ENCODE measurements at regions not wholly inside any gene's neighbourhood (a gene's known extent, or its start where the extent isn't known, plus 50 kb on each side); places are given as distances from the start of the nearest gene placed in this dataset.

DNA sequence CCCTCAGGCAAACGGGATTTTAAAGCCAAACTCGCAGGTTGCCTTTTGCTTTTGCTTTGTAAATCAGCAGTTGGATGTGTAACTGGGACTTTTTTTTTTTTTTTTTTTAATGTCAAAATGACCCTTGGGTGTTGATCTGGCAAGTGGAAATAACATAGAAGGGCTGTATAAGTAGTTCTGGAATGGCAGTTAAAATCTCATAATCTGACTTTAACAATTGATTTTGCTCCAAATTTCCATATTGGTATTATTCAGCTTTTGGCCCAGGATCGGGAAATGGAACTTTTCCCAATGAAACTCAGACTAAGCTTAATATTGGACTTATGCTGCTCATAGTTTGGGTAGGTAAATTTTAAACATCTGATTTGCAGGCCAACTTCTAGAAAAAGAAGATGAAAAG, 346.8 kb upstream of the NUDT12 start:
- DNase-seq: no peak
- no peaks in the 10 kb centered on the region for H3K4me1 ChIP-seq
- no peaks in the 10 kb centered on the region for H3K36me3 ChIP-seq
- intact Hi-C loops (cut with micrococcal nuclease): no loop called here
- H3K27ac ChIP-seq (replicated peaks): no peak overlapping the region
- no peak overlapping the region for H3K4me3 ChIP-seq
- TF ChIP-seq, protein P1, sequence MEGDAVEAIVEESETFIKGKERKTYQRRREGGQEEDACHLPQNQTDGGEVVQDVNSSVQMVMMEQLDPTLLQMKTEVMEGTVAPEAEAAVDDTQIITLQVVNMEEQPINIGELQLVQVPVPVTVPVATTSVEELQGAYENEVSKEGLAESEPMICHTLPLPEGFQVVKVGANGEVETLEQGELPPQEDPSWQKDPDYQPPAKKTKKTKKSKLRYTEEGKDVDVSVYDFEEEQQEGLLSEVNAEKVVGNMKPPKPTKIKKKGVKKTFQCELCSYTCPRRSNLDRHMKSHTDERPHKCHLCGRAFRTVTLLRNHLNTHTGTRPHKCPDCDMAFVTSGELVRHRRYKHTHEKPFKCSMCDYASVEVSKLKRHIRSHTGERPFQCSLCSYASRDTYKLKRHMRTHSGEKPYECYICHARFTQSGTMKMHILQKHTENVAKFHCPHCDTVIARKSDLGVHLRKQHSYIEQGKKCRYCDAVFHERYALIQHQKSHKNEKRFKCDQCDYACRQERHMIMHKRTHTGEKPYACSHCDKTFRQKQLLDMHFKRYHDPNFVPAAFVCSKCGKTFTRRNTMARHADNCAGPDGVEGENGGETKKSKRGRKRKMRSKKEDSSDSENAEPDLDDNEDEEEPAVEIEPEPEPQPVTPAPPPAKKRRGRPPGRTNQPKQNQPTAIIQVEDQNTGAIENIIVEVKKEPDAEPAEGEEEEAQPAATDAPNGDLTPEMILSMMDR (IDR thresholded peaks at IDR 0.05; ENCODE audit: borderline replicate concordance): no peak
- H3K9me3 ChIP-seq (replicated peaks): peaks cover 4% of the 10 kb centered on the region
- H3K27me3 ChIP-seq (ENCODE audit: low read depth): no peaks in the 10 kb centered on the region

DNA sequence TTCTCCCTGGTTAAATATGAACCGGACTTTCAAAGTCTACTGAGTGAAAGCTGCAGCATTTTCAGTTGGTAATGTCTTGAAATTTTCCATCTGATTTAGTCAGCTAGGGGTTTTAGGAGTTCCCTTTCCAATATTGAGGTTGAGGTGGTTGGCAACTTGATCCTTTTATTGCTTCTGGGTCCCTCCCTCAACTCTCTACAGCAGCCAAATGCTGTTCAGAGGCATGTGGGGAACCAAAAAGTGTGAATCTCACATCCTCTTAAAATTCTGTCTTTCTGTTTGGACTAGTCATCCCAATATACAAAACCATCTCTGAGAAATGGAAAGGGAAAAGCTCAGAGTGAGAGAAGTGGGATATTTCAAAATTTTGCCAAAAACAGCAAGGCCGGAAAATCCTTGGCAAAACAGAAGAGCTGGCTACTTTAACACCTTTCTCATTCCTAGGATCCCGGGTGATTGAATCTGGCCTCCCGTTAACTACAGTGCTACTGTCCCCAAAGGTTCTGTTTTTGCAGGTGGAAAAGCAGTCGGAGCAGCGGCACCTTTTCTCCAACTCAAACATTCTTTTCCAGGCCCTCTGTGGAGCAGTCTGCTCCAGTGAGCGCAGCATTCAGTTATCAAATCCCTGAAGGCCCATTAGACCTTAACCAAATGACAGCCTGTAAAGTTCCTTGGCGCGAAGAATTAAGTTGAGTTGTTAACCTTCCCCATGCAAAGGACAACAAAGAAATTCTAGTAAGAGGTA, 345.9 kb upstream of the NUDT12 start:
- H3K4me1 ChIP-seq: no peaks in the 10 kb centered on the region
- no peak overlapping the region for H3K27ac ChIP-seq (replicated peaks)
- H3K9me3 ChIP-seq (replicated peaks): peaks cover 13% of the 10 kb centered on the region
- TF ChIP-seq, protein P1 (IDR thresholded peaks at IDR 0.05; ENCODE audit: borderline replicate concordance): no peak
- DNase-seq: no peak
- H3K4me3 ChIP-seq: no peak overlapping the region
- H3K27me3 ChIP-seq (ENCODE audit: low read depth): no peaks in the 10 kb centered on the region
- H3K36me3 ChIP-seq: no peaks in the 10 kb centered on the region
- intact Hi-C loops (cut with micrococcal nuclease): no loop called here

DNA sequence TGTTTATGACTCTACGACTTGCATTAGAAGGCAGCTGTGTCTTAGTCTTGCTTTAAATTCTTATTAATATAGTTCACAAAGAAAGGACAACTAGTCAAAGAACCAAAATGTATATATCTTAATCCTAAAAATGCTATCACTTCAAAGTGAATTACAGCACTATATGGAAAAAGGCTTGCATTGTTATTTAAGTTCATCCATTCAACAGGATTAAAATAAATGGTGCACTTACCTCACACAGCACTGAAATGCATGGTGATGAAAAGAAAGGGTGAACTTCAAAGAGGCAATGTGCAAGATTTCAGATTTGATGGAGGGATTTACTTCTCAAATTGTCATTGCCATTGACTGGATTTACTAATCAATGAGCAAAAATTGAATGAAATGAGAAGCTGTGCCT, 344.4 kb upstream of the NUDT12 start:
- H3K4me1 ChIP-seq: no peaks in the 10 kb centered on the region
- intact Hi-C loops (cut with micrococcal nuclease): no loop called here
- no peaks in the 10 kb centered on the region for H3K27me3 ChIP-seq (ENCODE audit: low read depth)
- no peak overlapping the region for H3K4me3 ChIP-seq
- no peak for DNase-seq
- no peaks in the 10 kb centered on the region for H3K36me3 ChIP-seq
- TF ChIP-seq, protein P1 (IDR thresholded peaks at IDR 0.05; ENCODE audit: borderline replicate concordance): no peak
- no peak overlapping the region for H3K27ac ChIP-seq (replicated peaks)
- peaks cover 13% of the 10 kb centered on the region for H3K9me3 ChIP-seq (replicated peaks)

DNA sequence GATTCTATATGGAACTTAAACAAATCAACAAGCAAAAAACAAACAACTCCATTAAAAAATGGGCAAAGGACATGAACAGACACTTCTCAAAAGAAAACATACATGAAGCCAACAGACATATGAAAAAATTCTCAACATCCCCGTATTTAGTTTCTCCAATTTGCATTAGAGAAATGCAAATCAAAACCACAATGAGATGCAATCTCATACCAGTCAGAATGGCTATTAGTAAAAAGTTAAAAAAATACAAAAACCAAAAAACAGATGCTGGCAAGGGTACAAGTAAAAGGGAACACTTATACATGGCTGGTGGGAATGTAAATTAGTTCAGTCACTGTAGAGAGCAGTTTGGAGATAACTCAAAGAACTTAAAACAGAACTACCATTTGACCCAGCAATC, 342.1 kb upstream of the NUDT12 start:
- Histone ChIP-seq H3K9me3 (replicated peaks) (peaks cover 24% of the 10 kb centered on the region), H3K36me3 (no peaks in the 10 kb centered on the region), H3K4me3 (no peak overlapping the region), H3K27me3 (ENCODE audit: low read depth) (no peaks in the 10 kb centered on the region), H3K4me1 (no peaks in the 10 kb centered on the region), H3K27ac (replicated peaks) (no peak overlapping the region)
- TF ChIP-seq, protein P1 (IDR thresholded peaks at IDR 0.05; ENCODE audit: borderline replicate concordance): no peak
- intact Hi-C loops (cut with micrococcal nuclease): no loop called here
- no peak for DNase-seq

- Histone ChIP-seq H3K36me3 (no peaks in the 10 kb centered on the region), H3K27me3 (ENCODE audit: low read depth) (no peaks in the 10 kb centered on the region), H3K9me3 (replicated peaks) (peaks cover 24% of the 10 kb centered on the region), H3K27ac (replicated peaks) (no peak overlapping the region), H3K4me1 (no peaks in the 10 kb centered on the region), H3K4me3 (no peak overlapping the region)
- intact Hi-C loops (cut with micrococcal nuclease): no loop called here
- TF ChIP-seq, protein P1 (IDR thresholded peaks at IDR 0.05; ENCODE audit: borderline replicate concordance): no peak
- DNase-seq: no peak
Observed at GRCh38 chr5:103902893-103903292, 340.3 kb upstream of the NUDT12 start.

Measured in left ventricle myocardium inferior (tissue), 1 donor.